H9 (cell line): ENCODE measurements at regions not wholly inside any gene's neighbourhood (a gene's known extent, or its start where the extent isn't known, plus 50 kb on each side); places are given as distances from the start of the nearest gene placed in this dataset.

Experiments used
- DNase-seq: peaks from one replicate; pipeline ENCODE4 v3.0.0-alpha.2; 2017
- H2AFZ ChIP-seq: one replicate; pipeline ENCODE4 v1.6.1; 2013; ENCODE audit warnings: mild to moderate bottlenecking, low read length, control low read depth, moderate library complexity
- H2AK5ac ChIP-seq: 2 replicates; pipeline ENCODE4 v1.6.1; 2013; ENCODE audit warnings: low read length, control low read depth, mixed read lengths; ENCODE audit not compliant: insufficient read length
- H2BK120ac ChIP-seq: one replicate; pipeline ENCODE4 v1.6.1; 2013; ENCODE audit warnings: low read depth, mild to moderate bottlenecking, low read length, control low read depth, inconsistent platforms; ENCODE audit not compliant: poor library complexity, severe bottlenecking
- H2BK12ac ChIP-seq: 2 replicates; pipeline ENCODE4 v1.6.1; 2013; ENCODE audit warnings: low read length, control low read depth, mixed read lengths, low read depth; ENCODE audit not compliant: insufficient read length
- H2BK15ac ChIP-seq: 2 replicates; pipeline ENCODE4 v1.6.1; 2013; ENCODE audit warnings: low read depth, low read length, control low read depth
- H2BK20ac ChIP-seq: one replicate; pipeline ENCODE4 v1.6.1; 2013; ENCODE audit warnings: low read depth, mild to moderate bottlenecking, low read length, control low read depth, inconsistent platforms; ENCODE audit not compliant: poor library complexity, severe bottlenecking
- H2BK5ac ChIP-seq: 2 replicates; pipeline ENCODE4 v1.6.1; 2013; ENCODE audit warnings: low read length, control low read depth, mixed read lengths; ENCODE audit not compliant: insufficient read length
- H3K14ac ChIP-seq: 2 replicates; pipeline ENCODE4 v1.6.1; 2013; ENCODE audit warnings: low read length, control low read depth; ENCODE audit not compliant: insufficient read depth
- H3K18ac ChIP-seq: 2 replicates; pipeline ENCODE4 v1.6.1; 2013; ENCODE audit warnings: low read depth, mild to moderate bottlenecking, mixed read lengths, low read length, control low read depth; ENCODE audit not compliant: insufficient read length
- H3K23ac ChIP-seq: 2 replicates; pipeline ENCODE4 v1.6.1; 2013; ENCODE audit warnings: low read length, control low read depth, mixed read lengths, low read depth; ENCODE audit not compliant: insufficient read length
- H3K23me2 ChIP-seq: 2 replicates; pipeline ENCODE4 v1.6.1; 2013; ENCODE audit warnings: low read depth, mild to moderate bottlenecking, mixed read lengths, low read length, control low read depth; ENCODE audit not compliant: insufficient read length, poor library complexity, severe bottlenecking
- H3K27ac ChIP-seq: 2 replicates; pipeline ENCODE4 v1.5.1; 2013; ENCODE audit warnings: low read length, control low read depth, mixed read lengths, low read depth; ENCODE audit not compliant: insufficient read length
- H3K27me3 ChIP-seq: 2 replicates; pipeline ENCODE4 v1.6.1; 2013; ENCODE audit warnings: low read length, control low read depth, inconsistent platforms; ENCODE audit not compliant: insufficient read depth
- H3K4ac ChIP-seq: 2 replicates; pipeline ENCODE4 v1.6.1; 2013; ENCODE audit warnings: low read depth, mild to moderate bottlenecking, control low read depth, inconsistent platforms, low read length, moderate library complexity
- H3K4me1 ChIP-seq: 2 replicates; pipeline ENCODE4 v1.6.1; 2013; ENCODE audit warnings: low read length, control low read depth, inconsistent platforms; ENCODE audit not compliant: insufficient read depth
- H3K4me2 ChIP-seq: 2 replicates; pipeline ENCODE4 v1.6.1; 2013; ENCODE audit warnings: low read length, control low read depth, mixed read lengths; ENCODE audit not compliant: insufficient read length, insufficient read depth
- H3K56ac ChIP-seq: 2 replicates; pipeline ENCODE4 v1.6.1; 2013; ENCODE audit warnings: low read depth, mild to moderate bottlenecking, mixed read lengths, low read length, control low read depth; ENCODE audit not compliant: insufficient read length
- H3K79me1 ChIP-seq: 2 replicates; pipeline ENCODE4 v1.6.1; 2013; ENCODE audit warnings: low read depth, mild to moderate bottlenecking, moderate library complexity, low read length, control low read depth, inconsistent platforms; ENCODE audit not compliant: insufficient read depth, poor library complexity, severe bottlenecking
- H3K79me2 ChIP-seq: 2 replicates; pipeline ENCODE4 v1.6.1; 2013; ENCODE audit warnings: low read length, control low read depth, inconsistent platforms; ENCODE audit not compliant: insufficient read depth
- H3K9ac ChIP-seq: 2 replicates; pipeline ENCODE4 v1.6.1; 2013; ENCODE audit warnings: low read length, control low read depth, mixed read lengths; ENCODE audit not compliant: insufficient read length; ENCODE audit errors: extremely low read depth
- H3K9me3 ChIP-seq: one replicate; pipeline ENCODE4 v1.6.1; 2013; ENCODE audit warnings: low read depth, low read length, inconsistent platforms; ENCODE audit not compliant: control insufficient read depth
- H3T11ph ChIP-seq: one replicate; pipeline ENCODE4 v1.6.1; 2013; ENCODE audit warnings: mild to moderate bottlenecking, low read length, control low read depth, inconsistent platforms
- H4K20me1 ChIP-seq: one replicate; pipeline ENCODE4 v1.6.1; 2013; ENCODE audit not compliant: control insufficient read depth, insufficient read length, insufficient read depth
- H4K5ac ChIP-seq: 2 replicates; pipeline ENCODE4 v1.6.1; 2013; ENCODE audit warnings: low read depth, mild to moderate bottlenecking, mixed read lengths, low read length, control low read depth; ENCODE audit not compliant: insufficient read length
- H4K8ac ChIP-seq: replicated peaks from 2 replicates; pipeline ENCODE4 v1.6.1; 2013; ENCODE audit warnings: low read length, control low read depth, mixed read lengths, low read depth; ENCODE audit not compliant: insufficient read length
- H4K91ac ChIP-seq: 2 replicates; pipeline ENCODE4 v1.6.1; 2013; ENCODE audit warnings: low read depth, mild to moderate bottlenecking, moderate library complexity, mixed read lengths, low read length, control low read depth; ENCODE audit not compliant: insufficient read length
- H3K27ac Mint-ChIP-seq, 3 experiments: 2 replicates in 2 of 3; 3 replicates in 1 of 3; pipeline ENCODE4 v1.8.0; 2020 to 2021; ENCODE audit warnings: mixed read lengths in 3 of 3, mild to moderate bottlenecking in 1 of 3, moderate library complexity in 1 of 3
- H3K27me3 Mint-ChIP-seq: 2 replicates; pipeline ENCODE4 v1.8.0; 2021; ENCODE audit warnings: low read depth, mild to moderate bottlenecking, moderate library complexity, mixed read lengths
- H3K36me3 Mint-ChIP-seq, 3 experiments: 2 replicates in 2 of 3; 3 replicates in 1 of 3; pipeline ENCODE4 v1.8.0; 2020 to 2021; ENCODE audit warnings: low read depth in 3 of 3, mixed read lengths in 3 of 3; ENCODE audit not compliant: insufficient read depth in 1 of 3
- H3K4me1 Mint-ChIP-seq, 2 experiments: 2 replicates each; pipeline ENCODE4 v1.8.0; 2020; ENCODE audit warnings: mixed read lengths in 2 of 2
- H3K4me3 Mint-ChIP-seq, 2 experiments: 2 replicates in 1 of 2; 3 replicates in 1 of 2; pipeline ENCODE4 v1.8.0; 2020 to 2021; ENCODE audit warnings: mild to moderate bottlenecking in 2 of 2, mixed read lengths in 2 of 2, moderate library complexity in 1 of 2
- H3K9me3 Mint-ChIP-seq, 2 experiments: 2 replicates in 1 of 2; 3 replicates in 1 of 2; pipeline ENCODE4 v1.8.0; 2020; ENCODE audit warnings: mild to moderate bottlenecking in 2 of 2, mixed read lengths in 2 of 2, moderate library complexity in 1 of 2
- WGBS: extraction: QIAGEN DNeasy Blood & Tissue Kit; methylation state at CpG from one replicate; pipeline ENCODE4 v1.1.7; 2013; ENCODE audit warnings: missing lambda C conversion rate, low lambda C conversion rate, mixed read lengths; ENCODE audit not compliant: insufficient read length; ENCODE audit errors: extremely low coverage; 5-methylcytosine and 5-hydroxymethylcytosine counted together
- TF ChIP-seq, protein P1 (sequence below): fragments of 200-600 bp; sonication (generic); conservative IDR thresholded peaks from 3 replicates; pipeline ENCODE4 v1.8.0; 2021; ENCODE audit warnings: antibody characterized with exemption, mild to moderate bottlenecking

DNA sequence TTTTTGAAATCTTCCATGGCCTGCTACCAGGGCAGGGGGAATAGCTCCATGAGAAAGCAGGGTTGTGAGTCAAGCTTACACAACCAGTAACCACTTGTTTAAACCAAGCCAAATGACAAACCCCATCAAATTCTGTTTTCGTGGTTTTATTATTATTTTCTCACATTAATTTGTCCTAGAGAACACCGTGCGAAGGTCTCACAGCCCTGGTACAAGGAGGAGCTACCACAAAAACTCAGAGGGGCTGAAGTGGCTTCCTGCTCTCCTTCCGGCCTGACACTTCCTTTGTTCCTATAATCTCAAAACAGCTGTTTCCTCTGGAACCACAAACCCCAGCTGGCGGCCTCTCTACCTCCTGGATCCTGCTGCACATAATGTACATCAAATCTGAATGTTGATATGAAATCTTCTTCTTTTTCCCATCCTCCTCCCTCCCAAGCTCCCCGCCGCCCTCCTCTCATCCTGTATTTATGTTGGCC lies 375.9 kb downstream of the MCTP2 start:
- Histone ChIP-seq H3K23me2 (no peaks in the 10 kb centered on the region), H2BK120ac (no peak overlapping the region), H3K27me3 (no peaks in the 10 kb centered on the region; the same call in 1 of the 2 replicates), H3K4me1 (0 out of 2 replicates have a peak, but pooled peaks cover 1% of the 10 kb centered on the region), H3K79me1 (no peaks in the 10 kb centered on the region), H3T11ph (no peak overlapping the region), H3K4ac (no peak overlapping the region), H3K9me3 (no peaks in the 10 kb centered on the region), H3K79me2 (no peaks in the 10 kb centered on the region), H3K27ac (no peak overlapping the region), H3K9ac (no peak overlapping the region), H2BK12ac (no peak overlapping the region), H4K8ac (no peak overlapping the region), H4K91ac (no peak overlapping the region), H3K14ac (no peak overlapping the region), H3K18ac (no peak overlapping the region), H2BK5ac (no peak overlapping the region), H3K4me2 (no peak overlapping the region), H4K20me1 (no peaks in the 10 kb centered on the region), H3K23ac (no peak overlapping the region), H3K56ac (no peak overlapping the region), H2AK5ac (no peak overlapping the region), H2BK15ac (no peak overlapping the region), H4K5ac (no peak overlapping the region), H2AFZ (no peak overlapping the region), H2BK20ac (no peak overlapping the region)
- Mint-ChIP-seq H3K36me3 (no peaks in the 10 kb centered on the region), H3K27me3 (no peaks in the 10 kb centered on the region), H3K9me3 (no peaks in the 10 kb centered on the region), H3K27ac (no peak overlapping the region), H3K4me3 (no peak overlapping the region), H3K4me1 (peaks cover 6 to 9% of the 10 kb centered on the region in 2 experiments)
- no CpG with 5 or more reads among the region's 7 CpGs for WGBS
- DNase-seq = no peak
- TF ChIP-seq, protein P1, sequence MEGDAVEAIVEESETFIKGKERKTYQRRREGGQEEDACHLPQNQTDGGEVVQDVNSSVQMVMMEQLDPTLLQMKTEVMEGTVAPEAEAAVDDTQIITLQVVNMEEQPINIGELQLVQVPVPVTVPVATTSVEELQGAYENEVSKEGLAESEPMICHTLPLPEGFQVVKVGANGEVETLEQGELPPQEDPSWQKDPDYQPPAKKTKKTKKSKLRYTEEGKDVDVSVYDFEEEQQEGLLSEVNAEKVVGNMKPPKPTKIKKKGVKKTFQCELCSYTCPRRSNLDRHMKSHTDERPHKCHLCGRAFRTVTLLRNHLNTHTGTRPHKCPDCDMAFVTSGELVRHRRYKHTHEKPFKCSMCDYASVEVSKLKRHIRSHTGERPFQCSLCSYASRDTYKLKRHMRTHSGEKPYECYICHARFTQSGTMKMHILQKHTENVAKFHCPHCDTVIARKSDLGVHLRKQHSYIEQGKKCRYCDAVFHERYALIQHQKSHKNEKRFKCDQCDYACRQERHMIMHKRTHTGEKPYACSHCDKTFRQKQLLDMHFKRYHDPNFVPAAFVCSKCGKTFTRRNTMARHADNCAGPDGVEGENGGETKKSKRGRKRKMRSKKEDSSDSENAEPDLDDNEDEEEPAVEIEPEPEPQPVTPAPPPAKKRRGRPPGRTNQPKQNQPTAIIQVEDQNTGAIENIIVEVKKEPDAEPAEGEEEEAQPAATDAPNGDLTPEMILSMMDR = no peak
